GM12872 (cell line): ENCODE measurements at regions not wholly inside any gene's neighbourhood (a gene's known extent, or its start where the extent isn't known, plus 50 kb on each side); places are given as distances from the start of the nearest gene placed in this dataset.
A peak's percentile ranks its signal among the peaks of the same experiment; 100 is the strongest.

Experiments used
- CTCF ChIP-seq: IDR thresholded peaks from 3 replicates; pipeline ENCODE4 v1.5.1; 2011; ENCODE audit warnings: low read depth, mild to moderate bottlenecking, low read length, moderate library complexity; ENCODE audit not compliant: insufficient read depth

DNA sequence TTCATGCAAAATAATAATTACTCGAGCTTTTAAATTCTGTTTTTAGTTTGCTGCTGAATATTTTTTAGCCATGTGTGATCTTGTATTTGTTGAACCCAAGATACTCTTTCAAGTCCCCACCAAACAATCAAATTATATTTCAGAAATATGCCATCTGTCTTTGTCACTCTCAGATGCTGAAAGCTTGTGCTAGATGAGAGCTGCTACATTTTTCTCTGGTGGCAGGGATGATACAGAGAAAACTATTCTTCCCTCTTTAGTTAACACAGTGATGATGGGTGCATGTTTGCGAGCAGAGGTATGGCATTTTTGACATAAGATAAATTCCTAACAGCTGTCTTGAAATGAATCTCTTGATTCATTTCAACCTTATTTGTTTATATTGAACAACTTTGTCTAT, 100.6 kb upstream of the NPHP3 start:
- no peak for TF ChIP-seq CTCF

GRCh38 chr3:132822266-132822665, 100.1 kb upstream of the NPHP3 start:
- TF ChIP-seq CTCF, result no peak

DNA sequence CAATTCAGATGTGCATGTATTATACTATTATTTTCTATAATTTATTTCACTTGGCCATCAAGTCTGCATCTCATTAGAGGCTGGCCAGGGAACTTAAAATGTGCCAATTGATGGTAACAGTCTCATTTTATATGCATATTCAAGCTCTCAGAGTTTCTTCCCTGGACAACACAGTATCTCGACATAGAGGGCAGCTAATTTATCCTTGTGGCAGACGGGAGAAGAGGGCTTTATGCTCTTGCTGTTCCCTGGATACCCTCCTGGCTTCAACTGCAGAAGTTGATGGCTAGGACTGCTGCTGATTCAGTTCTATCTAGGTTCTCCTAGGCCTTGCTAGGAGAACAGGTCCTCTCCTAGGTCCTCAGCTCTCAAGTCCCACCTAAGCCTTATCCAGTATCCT, 99.1 kb upstream of the NPHP3 start:
- no peak for TF ChIP-seq CTCF

- no peak for TF ChIP-seq CTCF
Measured at GRCh38 chr3:132818251-132818650, 96.0 kb upstream of the NPHP3 start.

GRCh38 chr3:132817646-132818177, 95.5 kb upstream of the NPHP3 start:
- no peak for TF ChIP-seq CTCF

DNA sequence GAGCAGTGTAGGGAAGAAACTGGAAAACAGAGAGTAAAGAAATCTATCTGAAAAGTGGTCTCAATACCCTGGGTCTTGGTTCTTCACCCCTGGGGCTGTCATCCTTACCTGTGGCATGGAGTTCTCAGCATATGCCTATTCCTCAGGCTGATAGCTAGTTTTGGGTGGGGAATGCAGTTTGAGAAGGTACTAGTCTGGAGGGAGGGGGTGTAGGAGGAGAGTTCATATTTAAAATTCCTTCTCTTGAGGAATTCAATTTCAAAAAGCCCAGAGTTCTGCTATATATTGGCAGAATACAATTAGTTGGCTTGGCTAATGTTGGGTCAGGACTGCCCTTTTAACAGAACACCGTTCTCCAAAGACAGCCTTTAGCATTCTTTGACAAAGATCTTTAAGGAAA, 82.9 kb upstream of the NPHP3 start:
- TF ChIP-seq CTCF, result no peak

GRCh38 chr3:132804498-132804897, 82.3 kb upstream of the NPHP3 start:
- no peak for TF ChIP-seq CTCF

DNA sequence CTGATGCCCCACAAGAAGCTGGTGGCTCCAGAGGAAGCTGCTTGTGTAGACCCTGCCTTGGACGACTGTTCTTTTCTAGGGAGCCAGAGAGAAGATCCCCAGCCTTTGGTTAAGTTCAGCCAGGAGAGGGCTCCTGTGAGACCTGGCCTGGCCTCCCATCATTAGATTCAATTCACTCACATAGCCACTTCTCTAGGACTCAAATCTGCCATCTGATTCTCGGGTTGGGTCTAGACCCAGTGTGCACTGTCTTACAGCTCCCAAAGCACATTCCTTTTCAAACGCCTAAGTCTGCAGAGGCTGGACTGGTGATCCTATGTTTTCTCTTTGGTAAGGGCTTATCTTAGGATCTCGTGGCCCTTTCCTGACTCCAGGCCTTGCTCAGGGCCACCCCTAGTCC, 81.7 kb upstream of the NPHP3 start:
- TF ChIP-seq CTCF, result 0 out of 3 replicates have a peak, but pooled peaks have one; percentile 17
